DOHH2 (cell line): ENCODE measurements at regions not wholly inside any gene's neighbourhood (a gene's known extent, or its start where the extent isn't known, plus 50 kb on each side); places are given as distances from the start of the nearest gene placed in this dataset.

Experiments used
- CTCF ChIP-seq: fragments of 200-600 bp; sonication (generic); IDR thresholded peaks from one replicate; pipeline ENCODE4 v1.5.1; 2014; ENCODE audit warnings: antibody characterized with exemption, mild to moderate bottlenecking, low read depth, low read length; ENCODE audit not compliant: poor library complexity, severe bottlenecking
- EZH2phosphoT487 ChIP-seq: fragments of 200-600 bp; sonication (generic); IDR thresholded peaks from 2 replicates; pipeline ENCODE4 v1.6.1; 2017; ENCODE audit warnings: borderline replicate concordance, mild to moderate bottlenecking, antibody characterized with exemption, low read length, moderate library complexity, mixed read lengths

GRCh38 chr5:123753180-123753936 lies 241.4 kb downstream of the CSNK1G3 start:
- TF ChIP-seq CTCF, result no peak
- no peak for TF ChIP-seq EZH2phosphoT487
